H9 (cell line): ENCODE measurements at regions not wholly inside any gene's neighbourhood (a gene's known extent, or its start where the extent isn't known, plus 50 kb on each side); places are given as distances from the start of the nearest gene placed in this dataset.
"Not testable (repeated sequence)": the region's sequence is repeated elsewhere in the genome, so short reads cannot be mapped to it uniquely, and the experiment has no call there.

Source experiments
- DNase-seq: peaks from one replicate; pipeline ENCODE4 v3.0.0-alpha.2; 2017
- H2AFZ ChIP-seq: one replicate; pipeline ENCODE4 v1.6.1; 2013; ENCODE audit warnings: mild to moderate bottlenecking, low read length, control low read depth, moderate library complexity
- H2AK5ac ChIP-seq: 2 replicates; pipeline ENCODE4 v1.6.1; 2013; ENCODE audit warnings: low read length, control low read depth, mixed read lengths; ENCODE audit not compliant: insufficient read length
- H2BK120ac ChIP-seq: one replicate; pipeline ENCODE4 v1.6.1; 2013; ENCODE audit warnings: low read depth, mild to moderate bottlenecking, low read length, control low read depth, inconsistent platforms; ENCODE audit not compliant: poor library complexity, severe bottlenecking
- H2BK12ac ChIP-seq: 2 replicates; pipeline ENCODE4 v1.6.1; 2013; ENCODE audit warnings: low read length, control low read depth, mixed read lengths, low read depth; ENCODE audit not compliant: insufficient read length
- H2BK15ac ChIP-seq: 2 replicates; pipeline ENCODE4 v1.6.1; 2013; ENCODE audit warnings: low read depth, low read length, control low read depth
- H2BK20ac ChIP-seq: one replicate; pipeline ENCODE4 v1.6.1; 2013; ENCODE audit warnings: low read depth, mild to moderate bottlenecking, low read length, control low read depth, inconsistent platforms; ENCODE audit not compliant: poor library complexity, severe bottlenecking
- H2BK5ac ChIP-seq: 2 replicates; pipeline ENCODE4 v1.6.1; 2013; ENCODE audit warnings: low read length, control low read depth, mixed read lengths; ENCODE audit not compliant: insufficient read length
- H3K14ac ChIP-seq: 2 replicates; pipeline ENCODE4 v1.6.1; 2013; ENCODE audit warnings: low read length, control low read depth; ENCODE audit not compliant: insufficient read depth
- H3K18ac ChIP-seq: 2 replicates; pipeline ENCODE4 v1.6.1; 2013; ENCODE audit warnings: low read depth, mild to moderate bottlenecking, mixed read lengths, low read length, control low read depth; ENCODE audit not compliant: insufficient read length
- H3K23ac ChIP-seq: 2 replicates; pipeline ENCODE4 v1.6.1; 2013; ENCODE audit warnings: low read length, control low read depth, mixed read lengths, low read depth; ENCODE audit not compliant: insufficient read length
- H3K23me2 ChIP-seq: 2 replicates; pipeline ENCODE4 v1.6.1; 2013; ENCODE audit warnings: low read depth, mild to moderate bottlenecking, mixed read lengths, low read length, control low read depth; ENCODE audit not compliant: insufficient read length, poor library complexity, severe bottlenecking
- H3K27ac ChIP-seq: 2 replicates; pipeline ENCODE4 v1.5.1; 2013; ENCODE audit warnings: low read length, control low read depth, mixed read lengths, low read depth; ENCODE audit not compliant: insufficient read length
- H3K27me3 ChIP-seq: 2 replicates; pipeline ENCODE4 v1.6.1; 2013; ENCODE audit warnings: low read length, control low read depth, inconsistent platforms; ENCODE audit not compliant: insufficient read depth
- H3K4ac ChIP-seq: 2 replicates; pipeline ENCODE4 v1.6.1; 2013; ENCODE audit warnings: low read depth, mild to moderate bottlenecking, control low read depth, inconsistent platforms, low read length, moderate library complexity
- H3K4me1 ChIP-seq: 2 replicates; pipeline ENCODE4 v1.6.1; 2013; ENCODE audit warnings: low read length, control low read depth, inconsistent platforms; ENCODE audit not compliant: insufficient read depth
- H3K4me2 ChIP-seq: 2 replicates; pipeline ENCODE4 v1.6.1; 2013; ENCODE audit warnings: low read length, control low read depth, mixed read lengths; ENCODE audit not compliant: insufficient read length, insufficient read depth
- H3K56ac ChIP-seq: 2 replicates; pipeline ENCODE4 v1.6.1; 2013; ENCODE audit warnings: low read depth, mild to moderate bottlenecking, mixed read lengths, low read length, control low read depth; ENCODE audit not compliant: insufficient read length
- H3K79me1 ChIP-seq: 2 replicates; pipeline ENCODE4 v1.6.1; 2013; ENCODE audit warnings: low read depth, mild to moderate bottlenecking, moderate library complexity, low read length, control low read depth, inconsistent platforms; ENCODE audit not compliant: insufficient read depth, poor library complexity, severe bottlenecking
- H3K79me2 ChIP-seq: 2 replicates; pipeline ENCODE4 v1.6.1; 2013; ENCODE audit warnings: low read length, control low read depth, inconsistent platforms; ENCODE audit not compliant: insufficient read depth
- H3K9ac ChIP-seq: 2 replicates; pipeline ENCODE4 v1.6.1; 2013; ENCODE audit warnings: low read length, control low read depth, mixed read lengths; ENCODE audit not compliant: insufficient read length; ENCODE audit errors: extremely low read depth
- H3K9me3 ChIP-seq: one replicate; pipeline ENCODE4 v1.6.1; 2013; ENCODE audit warnings: low read depth, low read length, inconsistent platforms; ENCODE audit not compliant: control insufficient read depth
- H3T11ph ChIP-seq: one replicate; pipeline ENCODE4 v1.6.1; 2013; ENCODE audit warnings: mild to moderate bottlenecking, low read length, control low read depth, inconsistent platforms
- H4K20me1 ChIP-seq: one replicate; pipeline ENCODE4 v1.6.1; 2013; ENCODE audit not compliant: control insufficient read depth, insufficient read length, insufficient read depth
- H4K5ac ChIP-seq: 2 replicates; pipeline ENCODE4 v1.6.1; 2013; ENCODE audit warnings: low read depth, mild to moderate bottlenecking, mixed read lengths, low read length, control low read depth; ENCODE audit not compliant: insufficient read length
- H4K8ac ChIP-seq: replicated peaks from 2 replicates; pipeline ENCODE4 v1.6.1; 2013; ENCODE audit warnings: low read length, control low read depth, mixed read lengths, low read depth; ENCODE audit not compliant: insufficient read length
- H4K91ac ChIP-seq: 2 replicates; pipeline ENCODE4 v1.6.1; 2013; ENCODE audit warnings: low read depth, mild to moderate bottlenecking, moderate library complexity, mixed read lengths, low read length, control low read depth; ENCODE audit not compliant: insufficient read length
- H3K27ac Mint-ChIP-seq, 3 experiments: 2 replicates in 2 of 3; 3 replicates in 1 of 3; pipeline ENCODE4 v1.8.0; 2020 to 2021; ENCODE audit warnings: mixed read lengths in 3 of 3, mild to moderate bottlenecking in 1 of 3, moderate library complexity in 1 of 3
- H3K27me3 Mint-ChIP-seq: 2 replicates; pipeline ENCODE4 v1.8.0; 2021; ENCODE audit warnings: low read depth, mild to moderate bottlenecking, moderate library complexity, mixed read lengths
- H3K36me3 Mint-ChIP-seq, 3 experiments: 2 replicates in 2 of 3; 3 replicates in 1 of 3; pipeline ENCODE4 v1.8.0; 2020 to 2021; ENCODE audit warnings: low read depth in 3 of 3, mixed read lengths in 3 of 3; ENCODE audit not compliant: insufficient read depth in 1 of 3
- H3K4me1 Mint-ChIP-seq, 2 experiments: 2 replicates each; pipeline ENCODE4 v1.8.0; 2020; ENCODE audit warnings: mixed read lengths in 2 of 2
- H3K4me3 Mint-ChIP-seq, 2 experiments: 2 replicates in 1 of 2; 3 replicates in 1 of 2; pipeline ENCODE4 v1.8.0; 2020 to 2021; ENCODE audit warnings: mild to moderate bottlenecking in 2 of 2, mixed read lengths in 2 of 2, moderate library complexity in 1 of 2
- H3K9me3 Mint-ChIP-seq, 2 experiments: 2 replicates in 1 of 2; 3 replicates in 1 of 2; pipeline ENCODE4 v1.8.0; 2020; ENCODE audit warnings: mild to moderate bottlenecking in 2 of 2, mixed read lengths in 2 of 2, moderate library complexity in 1 of 2
- WGBS: extraction: QIAGEN DNeasy Blood & Tissue Kit; methylation state at CpG from one replicate; pipeline ENCODE4 v1.1.7; 2013; ENCODE audit warnings: missing lambda C conversion rate, low lambda C conversion rate, mixed read lengths; ENCODE audit not compliant: insufficient read length; ENCODE audit errors: extremely low coverage; 5-methylcytosine and 5-hydroxymethylcytosine counted together
- TF ChIP-seq, protein P1 (sequence below): fragments of 200-600 bp; sonication (generic); conservative IDR thresholded peaks from 3 replicates; pipeline ENCODE4 v1.8.0; 2021; ENCODE audit warnings: antibody characterized with exemption, mild to moderate bottlenecking

- Histone ChIP-seq H2AFZ (no peak overlapping the region), H3K56ac (no peak overlapping the region), H3T11ph (no peak overlapping the region), H3K14ac (no peak overlapping the region), H3K9me3 (peaks cover 46% of the 10 kb centered on the region), H2BK120ac (no peak overlapping the region), H2BK12ac (no peak overlapping the region), H3K79me1 (no peaks in the 10 kb centered on the region), H3K4ac (no peak overlapping the region), H3K4me1 (no peaks in the 10 kb centered on the region), H3K23ac (no peak overlapping the region), H4K5ac (no peak overlapping the region), H2BK15ac (no peak overlapping the region), H4K8ac (no peak overlapping the region), H2BK20ac (no peak overlapping the region), H4K91ac (no peak overlapping the region), H3K9ac (no peak overlapping the region), H4K20me1 (no peaks in the 10 kb centered on the region), H2AK5ac (no peak overlapping the region), H2BK5ac (no peak overlapping the region), H3K27me3 (no peaks in the 10 kb centered on the region), H3K79me2 (no peaks in the 10 kb centered on the region), H3K27ac (no peak overlapping the region), H3K23me2 (no peaks in the 10 kb centered on the region), H3K18ac (no peak overlapping the region), H3K4me2 (no peak overlapping the region)
- DNase-seq = no peak
- peaks cover 0 to 25% (median 4%) of the 10 kb centered on the region in 3 experiments; a peak in 3 of 7 replicates for H3K36me3 Mint-ChIP-seq
- peaks cover 7% of the 10 kb centered on the region for H3K27me3 Mint-ChIP-seq
- H3K27ac Mint-ChIP-seq = no peak overlapping the region
- WGBS = no CpG with 5 or more reads among the region's 4 CpGs
- no peaks in the 10 kb centered on the region for H3K4me1 Mint-ChIP-seq
- TF ChIP-seq, protein P1, sequence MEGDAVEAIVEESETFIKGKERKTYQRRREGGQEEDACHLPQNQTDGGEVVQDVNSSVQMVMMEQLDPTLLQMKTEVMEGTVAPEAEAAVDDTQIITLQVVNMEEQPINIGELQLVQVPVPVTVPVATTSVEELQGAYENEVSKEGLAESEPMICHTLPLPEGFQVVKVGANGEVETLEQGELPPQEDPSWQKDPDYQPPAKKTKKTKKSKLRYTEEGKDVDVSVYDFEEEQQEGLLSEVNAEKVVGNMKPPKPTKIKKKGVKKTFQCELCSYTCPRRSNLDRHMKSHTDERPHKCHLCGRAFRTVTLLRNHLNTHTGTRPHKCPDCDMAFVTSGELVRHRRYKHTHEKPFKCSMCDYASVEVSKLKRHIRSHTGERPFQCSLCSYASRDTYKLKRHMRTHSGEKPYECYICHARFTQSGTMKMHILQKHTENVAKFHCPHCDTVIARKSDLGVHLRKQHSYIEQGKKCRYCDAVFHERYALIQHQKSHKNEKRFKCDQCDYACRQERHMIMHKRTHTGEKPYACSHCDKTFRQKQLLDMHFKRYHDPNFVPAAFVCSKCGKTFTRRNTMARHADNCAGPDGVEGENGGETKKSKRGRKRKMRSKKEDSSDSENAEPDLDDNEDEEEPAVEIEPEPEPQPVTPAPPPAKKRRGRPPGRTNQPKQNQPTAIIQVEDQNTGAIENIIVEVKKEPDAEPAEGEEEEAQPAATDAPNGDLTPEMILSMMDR = no peak
- peaks cover 94 to 97% of the 10 kb centered on the region in 2 experiments for H3K9me3 Mint-ChIP-seq
- H3K4me3 Mint-ChIP-seq = no peak overlapping the region
Measured at GRCh38 chr20:30963591-30963990, 293.9 kb upstream of the DEFB115 start.

GRCh38 chr20:30975859-30976258 lies 281.6 kb upstream of the DEFB115 start:
- not testable (repeated sequence) for H3K23me2 ChIP-seq, H2AFZ ChIP-seq, H2AK5ac ChIP-seq, H3K27me3 ChIP-seq, H3K9ac ChIP-seq, H2BK15ac ChIP-seq, H4K5ac ChIP-seq, H3K4ac ChIP-seq, H2BK120ac ChIP-seq, H3K4me1 ChIP-seq, H4K20me1 ChIP-seq, H3K4me3 Mint-ChIP-seq, H3K14ac ChIP-seq, H3K27ac Mint-ChIP-seq, H3K56ac ChIP-seq, DNase-seq, H3K27ac ChIP-seq, H3K23ac ChIP-seq, H2BK20ac ChIP-seq, H3K79me1 ChIP-seq, H4K91ac ChIP-seq, H2BK12ac ChIP-seq, H2BK5ac ChIP-seq, H3K18ac ChIP-seq, H4K8ac ChIP-seq, H3K79me2 ChIP-seq, H3K4me1 Mint-ChIP-seq, H3T11ph ChIP-seq, H3K4me2 ChIP-seq
- Mint-ChIP-seq H3K36me3 (peaks cover 34 to 64% (median 34%) of the 10 kb centered on the region in 3 experiments), H3K27me3 (peaks cover 16% of the 10 kb centered on the region), H3K9me3 (peaks cover 91 to 92% of the 10 kb centered on the region in 2 experiments)
- peaks cover 41% of the 10 kb centered on the region for H3K9me3 ChIP-seq
- WGBS = no CpG with 5 or more reads among the region's 13 CpGs
